ENCODE measurements at regions not wholly inside any gene's neighbourhood (a gene's known extent, or its start where the extent isn't known, plus 50 kb on each side); places are given as distances from the start of the nearest gene placed in this dataset.
"Not testable (repeated sequence)": the region's sequence is repeated elsewhere in the genome, so short reads cannot be mapped to it uniquely, and the experiment has no call there.

GRCh38 chr5:56656846-56657726, 158.3 kb upstream of the MAP3K1 start:
- peak; percentile 17 for DNase-seq

DNA sequence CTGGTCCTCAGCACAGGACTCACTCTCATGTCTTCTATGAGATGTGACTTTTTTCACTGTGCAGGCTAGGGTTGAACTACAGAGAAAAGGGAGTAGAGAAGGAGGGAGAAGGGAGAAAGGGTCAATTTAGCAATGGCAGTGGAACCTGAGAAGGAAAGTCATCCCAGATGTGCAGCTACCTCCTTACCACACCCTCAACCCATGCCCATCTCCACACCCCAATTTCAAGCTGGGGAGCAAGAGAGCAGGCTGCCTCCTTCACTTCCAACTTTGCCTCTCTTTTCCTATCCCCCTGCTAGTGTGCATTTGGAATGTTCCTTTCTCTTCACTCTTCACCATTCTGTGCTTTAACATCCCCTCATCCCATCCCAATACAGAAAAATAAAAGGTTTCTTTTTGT, 163.5 kb upstream of the MAP3K1 start:
- no peak for DNase-seq

DNA sequence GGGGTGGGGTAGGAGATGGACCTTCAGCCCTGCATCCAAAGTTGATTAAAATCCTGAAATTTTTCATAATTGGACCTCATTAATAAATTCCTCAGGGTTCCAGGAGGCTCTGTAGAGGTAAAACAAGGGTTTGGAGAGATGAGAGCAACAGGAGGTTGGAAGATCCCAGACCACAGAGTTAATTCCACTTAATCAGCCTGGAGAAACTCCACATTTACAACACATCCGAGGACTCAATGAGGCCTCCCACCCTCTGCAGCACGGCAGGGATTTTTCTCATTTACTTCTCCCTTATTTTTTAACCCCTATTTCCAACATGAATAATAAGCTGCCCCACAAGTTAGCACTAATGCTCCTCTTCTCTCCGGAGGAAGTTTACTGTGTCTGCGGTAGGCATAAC, 165.0 kb upstream of the MAP3K1 start:
- DNase-seq: no peak

DNA sequence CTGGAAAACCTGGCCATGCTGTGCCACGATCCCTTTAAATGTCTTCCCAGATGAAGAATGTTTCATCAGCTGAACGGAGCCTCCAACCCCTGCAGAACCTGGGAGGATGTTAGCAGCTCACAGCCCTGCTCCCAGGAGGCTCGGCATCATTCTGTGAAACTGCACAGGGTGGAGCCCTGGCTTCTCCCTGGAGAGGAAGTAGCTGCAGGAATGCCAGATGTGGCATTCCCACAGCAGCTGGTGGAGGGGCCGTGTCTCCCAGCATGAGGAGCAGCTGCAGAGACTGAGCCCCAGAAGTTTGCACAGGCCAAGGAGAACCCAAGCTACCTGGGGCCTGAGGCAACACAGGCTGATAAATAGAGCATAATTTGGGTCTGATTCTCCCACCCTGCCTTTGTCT, 165.8 kb upstream of the MAP3K1 start:
- peak; percentile 69 for DNase-seq

- DNase-seq: no peak
These were observed 166.8 kb upstream of the MAP3K1 start for GRCh38 chr5:56648460-56649034.

DNA sequence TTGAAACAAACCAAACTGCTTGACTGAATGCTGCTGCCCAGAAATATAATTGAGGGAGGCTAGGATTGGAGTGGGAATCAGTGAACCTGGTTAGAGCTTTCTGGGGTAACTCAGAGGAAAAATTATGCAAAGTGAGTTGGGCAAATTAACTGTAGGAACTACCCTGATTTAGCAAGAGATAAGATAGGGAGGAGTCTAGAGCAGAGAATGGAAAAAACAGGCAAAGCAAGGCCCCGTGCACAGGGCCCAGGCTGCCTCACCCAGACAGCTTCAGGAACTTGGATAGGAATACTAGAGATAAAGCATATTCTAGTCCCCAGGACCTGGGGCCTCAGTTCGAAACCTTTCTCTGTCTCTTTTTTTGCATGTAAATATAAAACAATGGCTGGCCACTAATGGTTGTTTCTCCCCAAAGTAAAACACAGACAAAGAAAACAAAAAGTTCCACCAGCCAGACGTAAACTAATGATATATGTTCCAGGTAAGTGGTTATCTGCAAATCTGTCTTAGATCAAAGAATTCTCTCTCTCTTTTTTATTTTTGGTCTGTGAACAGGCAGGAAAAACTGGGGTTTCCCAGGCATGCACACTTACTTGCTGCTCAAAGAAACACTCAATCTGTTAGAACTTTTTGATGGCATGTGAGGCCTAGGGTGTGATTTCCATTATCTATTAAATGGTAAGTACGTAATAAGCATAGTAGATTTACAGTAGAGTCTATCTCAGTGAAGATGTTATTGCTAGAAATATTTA, 168.1 kb upstream of the MAP3K1 start:
- no peak for DNase-seq

DNA sequence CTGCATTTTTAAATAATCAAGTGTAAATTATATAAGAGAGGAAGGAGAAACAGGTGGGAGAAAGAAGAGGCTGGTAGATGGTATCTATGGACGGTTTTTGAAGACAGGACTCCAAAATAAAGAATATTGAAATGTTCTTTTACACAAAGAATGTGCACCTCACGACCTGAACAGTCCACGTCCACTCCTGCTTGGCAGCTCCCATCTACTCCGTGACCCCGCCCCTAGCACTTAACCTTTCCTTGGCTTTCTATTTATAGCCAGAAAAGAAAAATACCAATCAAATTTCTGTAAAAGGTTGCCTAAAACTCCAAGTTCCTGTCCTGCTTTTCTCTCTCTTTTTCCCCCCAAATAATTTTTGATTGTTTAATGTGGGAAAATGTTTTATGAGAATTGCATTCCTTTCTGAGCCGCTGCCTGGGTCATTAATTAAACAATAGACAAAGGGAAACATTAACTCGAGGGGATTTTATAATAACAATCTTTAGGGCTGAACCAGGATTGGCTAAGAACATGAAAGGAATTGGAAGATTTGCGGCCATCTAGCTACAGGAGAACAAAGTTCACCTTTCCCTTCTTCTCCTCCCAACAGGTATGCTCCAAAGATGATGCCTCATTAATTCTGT, 173.6 kb upstream of the MAP3K1 start:
- DNase-seq: no peak

GRCh38 chr5:56640763-56641406, 174.5 kb upstream of the MAP3K1 start:
- DNase-seq: no peak

- DNase-seq: no peak
These were observed 175.9 kb upstream of the MAP3K1 start for GRCh38 chr5:56639476-56639875.

DNA sequence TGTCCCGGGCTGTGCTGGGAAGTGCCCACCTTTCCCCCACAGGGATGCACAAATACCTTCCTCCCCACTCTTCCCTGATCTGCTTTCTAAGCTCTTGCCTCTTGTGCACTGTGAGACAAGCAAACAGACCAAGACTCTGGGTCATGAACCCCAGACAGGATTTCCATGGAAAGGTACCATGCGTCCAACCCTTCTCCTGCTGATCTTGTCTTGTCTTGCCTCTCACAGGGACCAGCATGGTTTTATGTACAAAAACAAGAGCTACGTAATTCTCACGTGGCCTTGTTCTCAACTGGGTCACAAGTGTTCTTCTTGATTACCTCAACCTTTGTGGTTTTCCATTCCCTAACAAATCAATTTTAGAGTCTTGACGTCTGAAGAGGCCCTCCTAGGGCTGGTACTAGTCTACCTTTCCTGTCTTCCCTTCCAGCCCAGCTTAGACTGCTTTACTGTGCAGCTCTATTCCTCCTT, 176.5 kb upstream of the MAP3K1 start:
- DNase-seq: no peak

DNA sequence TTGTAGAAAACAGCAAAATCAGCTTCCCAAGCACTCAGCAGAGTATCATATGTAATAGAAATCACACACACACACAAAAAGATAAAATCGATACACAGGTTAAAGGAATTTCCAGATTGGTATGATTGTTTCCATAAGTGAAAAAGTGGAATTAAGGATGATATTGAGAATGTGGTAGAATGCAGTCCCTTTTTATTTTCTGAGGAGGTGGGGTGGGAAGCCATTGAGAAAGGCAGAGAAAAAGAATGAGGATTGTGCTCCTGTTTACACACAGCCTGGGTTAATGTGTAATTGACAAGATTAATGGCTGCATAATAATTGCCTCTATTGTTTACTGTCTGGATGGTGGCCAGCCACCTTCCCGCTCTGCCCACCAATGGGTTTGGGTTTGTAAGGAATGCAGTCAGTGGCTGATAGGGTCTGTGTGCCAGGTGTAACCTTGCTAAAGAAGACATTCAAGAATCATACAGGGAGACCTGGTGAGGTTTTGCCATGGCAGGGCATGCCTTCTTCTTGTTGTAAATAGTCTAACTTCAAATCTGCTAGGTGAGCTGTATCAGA, 177.2 kb upstream of the MAP3K1 start:
- no peak for DNase-seq

DNA sequence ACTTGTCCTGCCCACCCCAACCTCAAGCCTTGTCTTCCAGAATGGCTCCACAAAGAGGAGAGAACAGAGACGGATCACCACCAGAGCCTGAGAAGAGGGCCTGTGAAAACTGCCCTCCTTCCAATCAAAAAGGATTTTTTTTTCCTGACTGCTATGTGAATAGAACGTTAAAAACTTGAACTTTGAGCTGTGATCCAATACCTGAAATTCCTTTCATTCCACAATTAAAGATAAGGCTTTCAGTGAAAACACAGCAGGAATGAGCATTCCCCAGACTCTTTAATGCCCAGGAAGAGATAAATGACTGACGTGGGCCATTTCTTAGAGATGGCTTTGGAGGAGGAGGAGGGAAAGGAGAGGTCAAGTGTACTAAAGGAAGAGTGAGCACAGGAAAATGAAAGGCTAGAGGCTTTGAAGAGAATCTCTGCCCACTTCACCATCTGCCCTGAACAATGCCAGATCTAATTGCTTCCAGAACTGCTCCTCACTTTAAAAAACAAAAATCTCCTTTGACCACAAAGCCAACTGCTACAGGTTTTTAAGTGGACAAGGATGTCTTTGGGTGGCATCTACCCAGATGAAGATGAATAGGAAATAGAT, 177.9 kb upstream of the MAP3K1 start:
- peak; percentile 28 for DNase-seq

DNA sequence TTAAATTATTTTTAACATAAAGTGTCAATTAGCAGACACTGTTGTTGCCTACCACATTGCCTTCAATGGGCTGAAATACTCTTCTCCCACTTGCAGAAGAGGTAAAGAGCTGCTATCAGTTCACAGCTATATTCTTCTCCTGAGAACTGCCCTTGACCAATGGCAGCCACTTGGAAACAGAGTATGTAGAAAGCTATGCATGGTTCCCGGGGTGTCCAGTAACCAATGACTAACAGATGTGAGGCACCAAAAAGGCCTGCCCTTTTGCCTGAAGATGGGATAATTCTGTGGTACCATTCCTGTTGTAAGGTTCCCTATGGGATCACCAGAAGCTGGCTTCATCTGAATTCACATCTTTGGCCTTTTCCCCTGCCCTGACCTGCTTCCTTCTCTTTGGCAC, 181.4 kb upstream of the MAP3K1 start:
- DNase-seq: no peak

GRCh38 chr5:56632939-56633338, 182.4 kb upstream of the MAP3K1 start:
- DNase-seq: no peak

GRCh38 chr5:56632199-56632598, 183.2 kb upstream of the MAP3K1 start:
- no peak for DNase-seq

GRCh38 chr5:56631719-56632118, 183.6 kb upstream of the MAP3K1 start:
- no peak for DNase-seq

- not testable (repeated sequence) for DNase-seq
These were observed 186.7 kb upstream of the MAP3K1 start for GRCh38 chr5:56628616-56629015.

DNA sequence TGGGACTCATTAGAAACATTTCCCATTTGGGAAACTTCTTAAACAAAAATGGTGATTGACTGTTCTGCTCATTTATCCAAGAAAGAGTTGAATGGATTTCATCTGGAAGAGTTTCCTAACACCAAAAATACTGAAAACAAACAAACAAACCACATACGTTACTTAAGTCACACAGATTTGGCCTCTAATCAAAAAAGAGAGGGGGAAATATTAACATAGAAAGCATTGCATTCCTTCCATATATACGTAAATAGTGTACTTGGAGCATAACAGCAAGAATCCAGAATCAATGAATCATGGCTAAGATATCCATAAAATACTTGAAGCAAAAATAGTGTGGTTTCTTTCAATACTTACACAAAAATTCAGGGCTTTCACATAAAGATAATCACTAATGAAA, 189.8 kb upstream of the MAP3K1 start:
- DNase-seq: peak; percentile 95

- DNase-seq: no peak
These were observed 190.6 kb upstream of the MAP3K1 start for GRCh38 chr5:56624751-56625150.

DNA sequence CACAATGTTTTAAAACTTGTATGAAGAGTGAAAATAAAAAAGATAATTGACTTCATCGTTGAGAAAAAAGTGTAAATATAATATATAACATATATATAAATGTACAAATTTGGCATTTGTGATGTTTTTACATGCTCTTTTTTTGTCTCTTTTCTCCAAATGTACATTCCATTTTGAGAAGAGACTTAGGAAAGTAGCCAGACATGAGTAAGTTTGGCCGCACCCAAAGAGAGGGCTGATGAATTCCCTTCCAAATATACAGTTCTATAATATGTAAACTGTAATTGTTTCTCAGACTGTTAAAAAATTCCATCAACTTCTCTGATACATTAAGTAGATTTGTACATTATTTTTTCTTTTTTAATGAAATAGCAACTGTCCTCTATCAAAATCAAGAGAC, 193.2 kb upstream of the MAP3K1 start:
- no peak for DNase-seq

- DNase-seq: peak; percentile 76
These were observed 194.3 kb upstream of the MAP3K1 start for GRCh38 chr5:56620903-56621677.
